ENCODE measurements at regions not wholly inside any gene's neighbourhood (a gene's known extent, or its start where the extent isn't known, plus 50 kb on each side); places are given as distances from the start of the nearest gene placed in this dataset.

DNA sequence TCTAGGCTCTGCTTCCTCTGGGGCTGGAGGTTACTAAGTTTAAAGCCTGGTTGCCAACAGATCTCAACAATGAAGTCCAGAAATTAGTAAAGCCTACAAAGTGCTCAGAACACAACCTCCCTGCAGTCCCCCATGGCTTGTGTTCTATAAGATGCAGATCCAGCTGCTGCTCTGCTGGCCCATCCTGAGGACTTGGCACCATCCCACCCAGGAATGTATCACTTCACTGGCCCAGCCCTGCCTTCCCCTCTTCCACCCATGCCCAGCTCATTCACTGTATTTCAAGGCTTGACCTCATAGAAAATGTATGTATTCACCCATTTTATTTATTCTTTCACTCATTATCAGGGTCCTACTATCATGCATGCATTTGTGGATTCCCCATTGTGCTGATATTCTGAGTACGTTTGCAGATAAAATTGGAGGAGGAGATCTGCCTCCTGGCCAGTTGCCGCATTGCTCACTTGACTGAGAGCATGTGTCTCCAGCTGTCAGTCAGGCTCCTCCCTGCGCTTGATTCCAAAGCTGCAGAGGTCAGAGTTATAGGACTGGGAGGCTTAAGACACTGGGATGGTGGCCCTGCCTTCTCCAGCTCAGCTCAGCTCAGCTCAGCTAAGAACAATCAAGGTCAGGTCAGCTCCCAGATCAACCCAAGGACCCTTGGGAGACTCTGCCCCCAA is 104.8 kb downstream of the MAFB start:
- Histone ChIP-seq H3K36me3 (ENCODE audit: control insufficient read depth, insufficient read depth, low read length) (no peaks in the 10 kb centered on the region), H3K9ac (ENCODE audit: low read length) (no peak overlapping the region), H3K27me3 (ENCODE audit: control insufficient read depth, insufficient read depth, low read length) (no peaks in the 10 kb centered on the region), H3K4me1 (ENCODE audit: control insufficient read depth, insufficient read depth, low read length) (no peaks in the 10 kb centered on the region), H3K4me3 (ENCODE audit: low read length) (no peak overlapping the region), H3K27ac (ENCODE audit: low read depth, low read length) (no peak overlapping the region)

- H3K36me3 ChIP-seq (ENCODE audit: control insufficient read depth, insufficient read depth, low read length) = no peaks in the 10 kb centered on the region
- H3K4me3 ChIP-seq (ENCODE audit: low read length) = no peak overlapping the region
- H3K27me3 ChIP-seq (ENCODE audit: control insufficient read depth, insufficient read depth, low read length) = no peaks in the 10 kb centered on the region
- H3K9ac ChIP-seq (ENCODE audit: low read length) = no peak overlapping the region
- H3K27ac ChIP-seq (ENCODE audit: low read depth, low read length) = no peak overlapping the region
- no peaks in the 10 kb centered on the region for H3K4me1 ChIP-seq (ENCODE audit: control insufficient read depth, insufficient read depth, low read length)
These were observed 105.4 kb downstream of the MAFB start for GRCh38 chr20:40583636-40584035.

DNA sequence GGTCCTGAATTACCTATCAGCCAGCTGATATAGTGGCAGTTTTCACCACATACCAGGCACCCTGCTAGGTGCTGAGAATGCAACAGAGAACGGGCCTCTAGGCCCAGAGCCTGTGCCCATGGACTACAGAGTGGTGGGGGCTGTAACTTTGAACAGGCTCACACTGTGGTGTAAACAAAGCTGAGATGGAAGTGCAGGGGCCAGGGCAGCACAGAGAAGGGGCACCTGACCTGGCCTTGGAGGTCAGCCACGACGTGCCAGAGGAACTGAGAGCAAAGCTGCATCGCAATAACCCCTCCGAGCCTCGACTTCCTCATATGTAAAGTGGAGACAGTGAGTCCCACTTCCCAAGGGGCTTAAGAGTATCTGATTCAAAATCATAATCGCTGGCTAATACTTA is 105.8 kb downstream of the MAFB start:
- H3K4me1 ChIP-seq (ENCODE audit: control insufficient read depth, insufficient read depth, low read length) = no peaks in the 10 kb centered on the region
- H3K4me3 ChIP-seq (ENCODE audit: low read length) = no peak overlapping the region
- no peak overlapping the region for H3K9ac ChIP-seq (ENCODE audit: low read length)
- H3K27me3 ChIP-seq (ENCODE audit: control insufficient read depth, insufficient read depth, low read length) = no peaks in the 10 kb centered on the region
- no peak overlapping the region for H3K27ac ChIP-seq (ENCODE audit: low read depth, low read length)
- H3K36me3 ChIP-seq (ENCODE audit: control insufficient read depth, insufficient read depth, low read length) = no peaks in the 10 kb centered on the region

DNA sequence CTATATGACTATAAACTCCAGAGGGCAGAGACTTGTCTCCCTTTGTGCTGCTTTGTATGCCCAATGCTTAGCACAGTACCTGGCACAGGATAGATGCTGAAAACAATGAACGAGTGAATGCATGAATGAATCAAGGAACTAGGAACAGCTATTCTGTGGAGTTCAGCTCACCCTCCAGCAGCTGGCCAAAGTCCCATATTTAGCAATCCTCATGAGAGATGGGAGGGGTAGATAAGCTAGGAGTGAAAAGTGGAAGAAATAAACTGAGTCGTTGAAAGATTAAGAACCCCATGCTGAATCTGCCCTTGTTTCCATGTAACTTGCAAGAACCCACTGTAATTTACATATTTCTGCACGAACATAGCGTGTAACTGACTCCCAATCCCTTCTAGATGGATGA is 106.5 kb downstream of the MAFB start:
- Histone ChIP-seq H3K9ac (ENCODE audit: low read length) (no peak overlapping the region), H3K4me1 (ENCODE audit: control insufficient read depth, insufficient read depth, low read length) (no peaks in the 10 kb centered on the region), H3K27me3 (ENCODE audit: control insufficient read depth, insufficient read depth, low read length) (no peaks in the 10 kb centered on the region), H3K4me3 (ENCODE audit: low read length) (no peak overlapping the region), H3K36me3 (ENCODE audit: control insufficient read depth, insufficient read depth, low read length) (no peaks in the 10 kb centered on the region), H3K27ac (ENCODE audit: low read depth, low read length) (no peak overlapping the region)

DNA sequence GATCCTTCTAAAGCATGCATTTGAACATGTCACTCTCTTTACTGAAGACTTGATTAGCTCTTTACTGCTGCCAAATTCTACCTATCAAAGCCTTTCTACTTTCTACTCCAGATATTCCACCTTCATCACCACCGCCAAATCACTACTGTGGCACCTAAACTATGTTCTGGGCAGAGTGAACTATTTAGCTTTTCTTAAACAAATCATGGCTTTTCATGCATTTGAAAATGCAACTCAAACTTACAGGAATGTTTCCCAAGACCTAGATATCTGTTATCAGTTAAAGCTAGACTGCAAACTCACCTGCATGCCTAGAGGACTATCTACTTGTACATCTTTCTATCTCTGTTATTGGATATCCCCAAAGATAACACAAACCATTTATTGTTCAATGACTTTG is 109.3 kb downstream of the MAFB start:
- no peak overlapping the region for H3K27ac ChIP-seq (ENCODE audit: low read depth, low read length)
- no peak overlapping the region for H3K9ac ChIP-seq (ENCODE audit: low read length)
- no peaks in the 10 kb centered on the region for H3K27me3 ChIP-seq (ENCODE audit: control insufficient read depth, insufficient read depth, low read length)
- no peaks in the 10 kb centered on the region for H3K36me3 ChIP-seq (ENCODE audit: control insufficient read depth, insufficient read depth, low read length)
- H3K4me1 ChIP-seq (ENCODE audit: control insufficient read depth, insufficient read depth, low read length) = no peaks in the 10 kb centered on the region
- no peak overlapping the region for H3K4me3 ChIP-seq (ENCODE audit: low read length)

GRCh38 chr20:40578961-40579360 is 110.1 kb downstream of the MAFB start:
- Histone ChIP-seq H3K27ac (ENCODE audit: low read depth, low read length) (no peak overlapping the region), H3K4me3 (ENCODE audit: low read length) (no peak overlapping the region), H3K9ac (ENCODE audit: low read length) (no peak overlapping the region), H3K27me3 (ENCODE audit: control insufficient read depth, insufficient read depth, low read length) (no peaks in the 10 kb centered on the region), H3K4me1 (ENCODE audit: control insufficient read depth, insufficient read depth, low read length) (no peaks in the 10 kb centered on the region), H3K36me3 (ENCODE audit: control insufficient read depth, insufficient read depth, low read length) (no peaks in the 10 kb centered on the region)

DNA sequence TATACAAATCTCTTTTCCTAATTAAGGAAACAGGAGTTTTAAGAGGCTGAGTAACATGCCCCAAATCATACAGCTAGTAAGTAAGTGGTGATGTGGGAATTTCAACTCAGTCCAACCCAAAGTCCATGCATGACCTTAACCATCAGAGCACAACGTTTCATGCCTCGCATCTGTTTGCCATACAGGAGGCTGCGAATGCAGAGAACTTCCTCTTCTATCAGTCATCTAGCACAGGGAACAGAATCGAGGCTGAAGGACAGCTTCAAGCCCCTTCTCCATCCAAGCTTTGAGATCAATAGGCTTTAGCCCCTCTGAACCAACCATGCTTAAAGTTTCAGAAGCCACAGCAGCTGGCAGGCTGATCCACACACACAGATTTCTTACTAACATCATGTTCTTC is 113.2 kb downstream of the MAFB start:
- Histone ChIP-seq H3K36me3 (ENCODE audit: control insufficient read depth, insufficient read depth, low read length) (no peaks in the 10 kb centered on the region), H3K9ac (ENCODE audit: low read length) (no peak overlapping the region), H3K4me1 (ENCODE audit: control insufficient read depth, insufficient read depth, low read length) (no peaks in the 10 kb centered on the region), H3K4me3 (ENCODE audit: low read length) (no peak overlapping the region), H3K27me3 (ENCODE audit: control insufficient read depth, insufficient read depth, low read length) (no peaks in the 10 kb centered on the region), H3K27ac (ENCODE audit: low read depth, low read length) (no peak overlapping the region)

DNA sequence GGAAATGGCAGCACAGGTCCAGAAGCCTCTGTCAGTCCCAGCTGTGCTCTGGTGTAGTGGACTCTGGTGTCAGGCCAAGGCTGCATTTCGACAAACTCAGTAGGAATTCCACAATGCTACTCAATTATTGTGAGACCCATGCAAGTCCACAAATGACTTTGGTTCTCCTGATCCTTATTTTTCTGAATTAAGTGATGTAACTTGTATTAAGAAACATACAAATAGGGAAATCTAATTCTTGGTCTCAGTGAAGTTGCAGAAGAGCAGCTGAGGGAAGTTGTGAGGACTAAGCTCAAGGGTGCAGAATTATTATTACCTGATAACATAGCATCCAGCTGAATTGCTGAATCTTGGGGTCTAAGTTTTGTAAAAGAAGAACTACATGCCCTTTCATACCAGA is 116.8 kb downstream of the MAFB start:
- no peaks in the 10 kb centered on the region for H3K36me3 ChIP-seq (ENCODE audit: control insufficient read depth, insufficient read depth, low read length)
- no peak overlapping the region for H3K27ac ChIP-seq (ENCODE audit: low read depth, low read length)
- no peaks in the 10 kb centered on the region for H3K4me1 ChIP-seq (ENCODE audit: control insufficient read depth, insufficient read depth, low read length)
- no peaks in the 10 kb centered on the region for H3K27me3 ChIP-seq (ENCODE audit: control insufficient read depth, insufficient read depth, low read length)
- H3K4me3 ChIP-seq (ENCODE audit: low read length) = no peak overlapping the region
- H3K9ac ChIP-seq (ENCODE audit: low read length) = no peak overlapping the region

DNA sequence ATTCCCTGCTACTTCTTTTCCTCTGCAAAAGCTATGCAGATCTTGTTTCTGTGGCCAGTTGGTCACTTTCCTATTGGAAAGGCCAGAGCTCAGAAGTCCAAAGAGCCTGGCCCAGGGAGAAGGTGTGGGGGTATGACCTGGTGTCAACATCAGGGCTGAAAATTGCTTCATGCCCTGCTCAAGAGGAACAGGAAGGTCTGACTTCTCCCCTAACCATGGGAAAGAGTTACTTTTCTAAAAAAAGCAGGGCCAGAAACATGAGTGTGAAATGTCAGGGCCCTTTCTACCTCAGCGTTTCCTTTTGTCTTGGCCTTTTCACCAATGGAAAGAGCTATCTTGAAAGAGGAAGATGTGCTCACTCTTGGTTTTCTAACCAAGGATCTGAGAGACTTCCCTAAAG is 117.4 kb downstream of the MAFB start:
- Histone ChIP-seq H3K27ac (ENCODE audit: low read depth, low read length) (no peak overlapping the region), H3K9ac (ENCODE audit: low read length) (no peak overlapping the region), H3K36me3 (ENCODE audit: control insufficient read depth, insufficient read depth, low read length) (no peaks in the 10 kb centered on the region), H3K27me3 (ENCODE audit: control insufficient read depth, insufficient read depth, low read length) (no peaks in the 10 kb centered on the region), H3K4me1 (ENCODE audit: control insufficient read depth, insufficient read depth, low read length) (no peaks in the 10 kb centered on the region), H3K4me3 (ENCODE audit: low read length) (no peak overlapping the region)

DNA sequence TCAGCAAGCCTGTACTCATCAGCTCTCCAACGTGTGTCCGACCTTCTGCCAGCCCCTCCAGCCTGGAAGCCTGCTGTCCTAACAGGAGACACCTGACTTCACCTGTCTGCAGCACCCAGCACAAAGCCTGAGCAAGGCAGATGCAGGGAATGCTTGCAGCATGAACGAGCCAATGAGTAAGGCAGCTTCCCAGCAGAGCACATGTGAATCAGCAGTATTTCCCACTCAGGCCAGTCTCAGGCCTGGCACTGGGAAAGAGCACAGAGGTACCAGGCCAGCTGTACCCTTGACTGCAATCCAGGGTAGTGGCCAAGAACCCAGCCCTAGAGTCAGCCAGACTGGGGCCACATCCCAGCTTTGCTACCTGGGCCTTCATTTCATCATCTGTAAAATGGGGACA is 120.8 kb downstream of the MAFB start:
- H3K4me1 ChIP-seq (ENCODE audit: control insufficient read depth, insufficient read depth, low read length) = peaks cover 9% of the 10 kb centered on the region
- H3K9ac ChIP-seq (ENCODE audit: low read length) = no peak overlapping the region
- no peak overlapping the region for H3K27ac ChIP-seq (ENCODE audit: low read depth, low read length)
- no peak overlapping the region for H3K4me3 ChIP-seq (ENCODE audit: low read length)
- H3K27me3 ChIP-seq (ENCODE audit: control insufficient read depth, insufficient read depth, low read length) = no peaks in the 10 kb centered on the region
- H3K36me3 ChIP-seq (ENCODE audit: control insufficient read depth, insufficient read depth, low read length) = no peaks in the 10 kb centered on the region

DNA sequence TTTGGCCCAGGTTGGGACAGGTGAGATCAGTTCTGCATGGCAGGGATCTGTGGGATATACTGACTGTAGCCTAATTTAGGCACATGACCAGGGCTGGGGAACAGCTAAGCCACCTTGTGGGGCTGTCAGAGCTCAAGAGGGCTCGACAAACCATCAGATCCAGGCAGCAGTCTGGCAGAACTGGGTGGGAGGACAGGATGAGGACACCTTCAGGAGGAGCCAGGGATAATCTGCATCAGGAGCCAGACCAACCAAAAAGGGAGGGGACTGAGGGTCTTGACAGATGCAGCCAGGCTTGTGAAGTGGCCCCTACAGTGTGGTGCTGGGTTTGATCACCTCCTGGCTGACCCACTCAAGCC is 123.4 kb downstream of the MAFB start:
- H3K9ac ChIP-seq (ENCODE audit: low read length) = no peak overlapping the region
- no peaks in the 10 kb centered on the region for H3K36me3 ChIP-seq (ENCODE audit: control insufficient read depth, insufficient read depth, low read length)
- no peak overlapping the region for H3K27ac ChIP-seq (ENCODE audit: low read depth, low read length)
- no peaks in the 10 kb centered on the region for H3K27me3 ChIP-seq (ENCODE audit: control insufficient read depth, insufficient read depth, low read length)
- H3K4me1 ChIP-seq (ENCODE audit: control insufficient read depth, insufficient read depth, low read length) = peaks cover 9% of the 10 kb centered on the region
- H3K4me3 ChIP-seq (ENCODE audit: low read length) = no peak overlapping the region

GRCh38 chr20:40565001-40565681 is 123.9 kb downstream of the MAFB start:
- H3K27me3 ChIP-seq (ENCODE audit: control insufficient read depth, insufficient read depth, low read length) = no peaks in the 10 kb centered on the region
- peaks cover 9% of the 10 kb centered on the region for H3K4me1 ChIP-seq (ENCODE audit: control insufficient read depth, insufficient read depth, low read length)
- H3K36me3 ChIP-seq (ENCODE audit: control insufficient read depth, insufficient read depth, low read length) = no peaks in the 10 kb centered on the region
- no peak overlapping the region for H3K4me3 ChIP-seq (ENCODE audit: low read length)
- no peak overlapping the region for H3K9ac ChIP-seq (ENCODE audit: low read length)
- no peak overlapping the region for H3K27ac ChIP-seq (ENCODE audit: low read depth, low read length)

DNA sequence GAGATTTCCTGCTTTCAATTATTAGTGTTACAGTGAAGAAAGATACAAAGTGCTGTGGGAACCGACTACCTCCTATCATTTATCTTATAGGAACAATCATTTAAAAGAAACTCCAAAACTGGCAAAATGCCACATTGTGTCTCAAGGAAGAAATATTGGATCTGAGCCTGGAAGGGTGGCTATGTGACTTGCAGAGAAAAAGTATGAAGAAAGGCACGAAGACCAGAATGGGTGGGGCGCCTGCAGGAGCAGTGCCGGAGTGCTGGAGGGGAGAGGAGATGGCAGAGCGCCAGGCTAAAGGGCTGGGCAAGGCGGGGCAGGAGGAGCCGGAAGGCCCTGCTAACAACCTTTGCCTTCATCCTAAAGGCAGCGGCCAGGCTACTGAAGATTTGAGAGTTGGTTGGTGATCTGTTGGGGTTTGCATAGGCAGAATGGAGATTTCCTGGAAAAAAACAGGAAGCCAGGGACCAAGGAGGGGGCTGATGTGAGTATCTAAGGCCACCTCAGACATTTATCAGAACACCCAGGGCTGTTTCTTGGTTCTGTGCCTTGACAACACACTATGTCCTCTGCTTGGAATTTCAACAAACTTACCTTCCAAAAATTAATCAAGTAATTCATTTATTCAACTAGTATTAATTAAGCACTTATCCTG is 125.6 kb downstream of the MAFB start:
- no peak overlapping the region for H3K4me3 ChIP-seq (ENCODE audit: low read length)
- H3K36me3 ChIP-seq (ENCODE audit: control insufficient read depth, insufficient read depth, low read length) = no peaks in the 10 kb centered on the region
- H3K27me3 ChIP-seq (ENCODE audit: control insufficient read depth, insufficient read depth, low read length) = no peaks in the 10 kb centered on the region
- no peak overlapping the region for H3K27ac ChIP-seq (ENCODE audit: low read depth, low read length)
- H3K9ac ChIP-seq (ENCODE audit: low read length) = no peak overlapping the region
- H3K4me1 ChIP-seq (ENCODE audit: control insufficient read depth, insufficient read depth, low read length) = peaks cover 9% of the 10 kb centered on the region

All from rectal smooth muscle tissue (tissue), 1 donor.